HL-60 (cell line): ENCODE measurements at regions not wholly inside any gene's neighbourhood (a gene's known extent, or its start where the extent isn't known, plus 50 kb on each side); places are given as distances from the start of the nearest gene placed in this dataset.

Experiments used
- DNase-seq, 2 experiments: peaks; one replicate each; pipeline ENCODE4 v3.0.0-alpha.2; 2010 to 2020; ENCODE audit warnings: low read depth in 1 of 2, low spot score in 1 of 2
- H3K27ac ChIP-seq: fragments of 250-450 bp; sonication (Bioruptor Pico); replicated peaks from 2 replicates; pipeline ENCODE4 v1.5.1; 2020; ENCODE audit warnings: mild to moderate bottlenecking, moderate library complexity
- H3K27me3 ChIP-seq: fragments of 250-450 bp; sonication (Bioruptor Pico); 2 replicates; pipeline ENCODE4 v1.5.1; 2021; ENCODE audit warnings: mild to moderate bottlenecking, moderate library complexity; ENCODE audit not compliant: insufficient read depth, poor library complexity, severe bottlenecking
- H3K4me3 ChIP-seq: replicated peaks from 2 replicates; pipeline ENCODE4 v1.5.1; 2011; ENCODE audit warnings: mild to moderate bottlenecking, control low read depth, low read length; ENCODE audit not compliant: insufficient read depth
- CTCF ChIP-seq: IDR thresholded peaks from one replicate; pipeline ENCODE4 v1.5.1; 2011; ENCODE audit warnings: low read length, control low read depth, inconsistent platforms; ENCODE audit not compliant: insufficient read depth
- GABPA ChIP-seq: IDR thresholded peaks from 2 replicates; pipeline ENCODE4 v1.6.1; 2012; ENCODE audit warnings: low read depth
- POLR2AphosphoS5 ChIP-seq: IDR thresholded peaks from 2 replicates; pipeline ENCODE4 v1.6.1; 2012; ENCODE audit warnings: low read depth
- REST ChIP-seq: IDR thresholded peaks from 2 replicates; pipeline ENCODE4 v1.6.1; 2012; ENCODE audit warnings: low read depth; ENCODE audit not compliant: insufficient replicate concordance
- SPI1 ChIP-seq: IDR thresholded peaks from 2 replicates; pipeline ENCODE4 v1.6.1; 2012; ENCODE audit warnings: low read depth, mild to moderate bottlenecking, borderline replicate concordance

DNA sequence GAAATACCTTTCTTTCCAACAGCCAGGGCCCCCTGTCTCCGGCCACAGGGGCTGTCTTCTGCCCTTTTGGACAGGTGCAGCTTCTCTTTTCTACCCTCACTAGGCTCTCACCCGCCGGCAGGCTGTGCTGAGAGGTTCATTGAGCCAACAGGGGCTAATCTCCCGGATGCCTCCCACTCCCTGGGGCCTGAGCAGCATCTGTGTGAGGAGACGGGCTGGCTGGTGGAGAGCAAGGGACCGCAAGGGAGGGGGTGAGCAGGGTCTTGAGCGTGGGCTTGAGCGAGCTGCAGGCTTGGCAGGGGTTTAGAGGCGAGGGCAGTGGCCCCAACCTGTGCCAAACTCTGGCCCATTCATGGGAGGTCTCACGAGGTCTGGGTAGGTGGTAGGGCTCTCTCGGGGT lies 56.5 kb upstream of the CST7 start:
- Histone ChIP-seq H3K4me3 (no peak overlapping the region), H3K27ac (no peak overlapping the region), H3K27me3 (no peaks in the 10 kb centered on the region)
- DNase-seq: no peak
- TF ChIP-seq CTCF: no peak
- TF ChIP-seq GABPA: no peak
- TF ChIP-seq POLR2AphosphoS5: no peak
- TF ChIP-seq REST: no peak
- TF ChIP-seq SPI1: no peak

GRCh38 chr20:24892931-24893330 lies 56.1 kb upstream of the CST7 start:
- no peak for DNase-seq
- Histone ChIP-seq H3K27ac (no peak overlapping the region), H3K27me3 (no peaks in the 10 kb centered on the region), H3K4me3 (no peak overlapping the region)
- TF ChIP-seq GABPA (no peak), SPI1 (no peak), REST (no peak), POLR2AphosphoS5 (no peak)

DNA sequence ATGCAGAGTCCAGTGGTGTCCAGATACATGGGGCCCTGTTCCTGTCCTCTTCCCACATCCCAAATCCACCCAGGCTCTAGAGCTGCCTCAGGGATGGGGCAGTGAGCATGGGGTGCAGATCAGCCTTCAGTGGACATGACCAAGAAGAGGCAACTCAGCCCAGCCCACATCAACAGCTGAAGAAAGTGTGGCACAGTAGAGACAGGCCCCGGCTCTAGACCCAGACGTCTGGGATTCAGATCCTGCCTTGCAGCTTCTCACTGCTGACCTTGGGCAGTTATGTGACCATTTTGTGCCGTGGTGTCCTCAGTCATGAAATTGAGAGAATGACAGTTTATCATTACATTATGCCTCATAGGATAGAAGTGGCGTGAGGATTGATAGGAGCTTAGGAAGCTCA lies 54.6 kb upstream of the CST7 start:
- no peak for DNase-seq
- Histone ChIP-seq H3K27ac (no peak overlapping the region), H3K27me3 (no peaks in the 10 kb centered on the region), H3K4me3 (no peak overlapping the region)
- no peak for TF ChIP-seq REST
- no peak for TF ChIP-seq GABPA
- TF ChIP-seq POLR2AphosphoS5: no peak
- TF ChIP-seq SPI1: no peak
- TF ChIP-seq CTCF: no peak

DNA sequence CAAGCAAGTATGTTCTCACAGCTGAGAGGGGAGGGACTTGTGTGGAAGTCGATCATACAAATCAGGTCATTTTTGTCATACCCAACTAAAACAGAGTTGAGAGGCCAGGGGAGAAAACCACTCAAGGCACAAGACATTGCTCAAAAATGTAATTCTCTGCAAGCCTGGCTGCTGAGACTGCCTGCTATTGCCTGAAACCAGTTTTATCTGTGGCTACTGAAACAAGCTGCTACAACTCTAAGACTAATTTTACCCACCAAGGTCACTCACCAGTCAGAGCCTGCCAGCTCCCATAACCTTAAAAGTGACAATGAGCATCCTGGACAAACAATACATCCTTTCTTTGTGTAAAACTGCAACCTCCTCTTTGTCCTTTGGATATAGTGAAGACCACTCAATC lies 54.1 kb upstream of the CST7 start:
- DNase-seq: no peak
- no peaks in the 10 kb centered on the region for H3K27me3 ChIP-seq
- no peak for TF ChIP-seq SPI1
- no peak for TF ChIP-seq POLR2AphosphoS5
- TF ChIP-seq GABPA: no peak
- TF ChIP-seq REST: no peak
- no peak for TF ChIP-seq CTCF

More for the DNA sequence above, 54.1 kb upstream of the CST7 start:
- no peak overlapping the region for H3K4me3 ChIP-seq
- H3K27ac ChIP-seq: no peak overlapping the region
